ENCODE measurements at regions not wholly inside any gene's neighbourhood (a gene's known extent, or its start where the extent isn't known, plus 50 kb on each side); places are given as distances from the start of the nearest gene placed in this dataset.

GRCh38 chr2:146523196-146523595, 1321.6 kb upstream of the ACVR2A start:
- no peak for TF ChIP-seq POLR2A (IDR thresholded peaks at IDR 0.05)
- TF ChIP-seq CTCF (IDR thresholded peaks at IDR 0.05) = no peak
- TF ChIP-seq POLR2AphosphoS5 (IDR thresholded peaks at IDR 0.05) = no peak
- Histone ChIP-seq H3K36me3 (no peaks in the 10 kb centered on the region), H3K9me3 (no peaks in the 10 kb centered on the region), H3K27ac (no peak overlapping the region), H3K4me1 (no peaks in the 10 kb centered on the region), H3K4me3 (no peak overlapping the region), H3K27me3 (no peaks in the 10 kb centered on the region)
- 38% methylated on average over 1 of the region's 1 CpG for WGBS
- DNase-seq (ENCODE audit: low spot score in 2 of 2) = no peak

- Histone ChIP-seq H3K4me3 (no peak overlapping the region), H3K4me1 (no peaks in the 10 kb centered on the region), H3K27ac (no peak overlapping the region), H3K27me3 (no peaks in the 10 kb centered on the region), H3K9me3 (no peaks in the 10 kb centered on the region), H3K36me3 (no peaks in the 10 kb centered on the region)
- no peak for DNase-seq (ENCODE audit: low spot score in 2 of 2)
- TF ChIP-seq EP300 (IDR thresholded peaks at IDR 0.05) (no peak), POLR2AphosphoS5 (IDR thresholded peaks at IDR 0.05) (no peak), POLR2A (IDR thresholded peaks at IDR 0.05) (no peak), CTCF (IDR thresholded peaks at IDR 0.05) (no peak)
These were observed 1338.0 kb upstream of the ACVR2A start for GRCh38 chr2:146506851-146507250.

- no peaks in the 10 kb centered on the region for H3K27me3 ChIP-seq
- H3K36me3 ChIP-seq = no peaks in the 10 kb centered on the region
- no peak overlapping the region for H3K27ac ChIP-seq
- no peaks in the 10 kb centered on the region for H3K9me3 ChIP-seq
- no peak for DNase-seq (ENCODE audit: low spot score in 2 of 2)
- H3K4me1 ChIP-seq = no peaks in the 10 kb centered on the region
- H3K4me3 ChIP-seq = no peak overlapping the region
- no peak for TF ChIP-seq POLR2A (IDR thresholded peaks at IDR 0.05)
- no peak for TF ChIP-seq POLR2AphosphoS5 (IDR thresholded peaks at IDR 0.05)
- TF ChIP-seq EP300 (IDR thresholded peaks at IDR 0.05) = no peak
- no peak for TF ChIP-seq CTCF (IDR thresholded peaks at IDR 0.05)
- 75% methylated on average over 1 of the region's 1 CpG for WGBS
These were observed 1341.5 kb upstream of the ACVR2A start for GRCh38 chr2:146503366-146503765.

GRCh38 chr2:146496248-146496647, 1348.6 kb upstream of the ACVR2A start:
- TF ChIP-seq CTCF (IDR thresholded peaks at IDR 0.05) = no peak
- no peak for TF ChIP-seq EP300 (IDR thresholded peaks at IDR 0.05)
- TF ChIP-seq POLR2A (IDR thresholded peaks at IDR 0.05) = no peak
- no peak for TF ChIP-seq POLR2AphosphoS5 (IDR thresholded peaks at IDR 0.05)
- DNase-seq (ENCODE audit: low spot score in 2 of 2) = no peak
- Histone ChIP-seq H3K27ac (no peak overlapping the region), H3K27me3 (no peaks in the 10 kb centered on the region), H3K36me3 (no peaks in the 10 kb centered on the region), H3K4me3 (no peak overlapping the region), H3K9me3 (no peaks in the 10 kb centered on the region), H3K4me1 (no peaks in the 10 kb centered on the region)
- 75% methylated on average over 1 of the region's 1 CpG for WGBS

- Histone ChIP-seq H3K9me3 (no peaks in the 10 kb centered on the region), H3K27ac (no peak overlapping the region), H3K27me3 (no peaks in the 10 kb centered on the region), H3K4me1 (no peaks in the 10 kb centered on the region), H3K4me3 (no peak overlapping the region), H3K36me3 (no peaks in the 10 kb centered on the region)
- TF ChIP-seq EP300 (IDR thresholded peaks at IDR 0.05) (no peak), CTCF (IDR thresholded peaks at IDR 0.05) (no peak), POLR2A (IDR thresholded peaks at IDR 0.05) (no peak), POLR2AphosphoS5 (IDR thresholded peaks at IDR 0.05) (no peak)
- 84% methylated on average over 1 of the region's 1 CpG for WGBS
- no peak for DNase-seq (ENCODE audit: low spot score in 2 of 2)
These were observed 1355.4 kb upstream of the ACVR2A start for GRCh38 chr2:146489386-146489785.

Data from suprapubic skin (tissue), 4 donors.